GM18867 (cell line): ENCODE measurements at regions not wholly inside any gene's neighbourhood (a gene's known extent, or its start where the extent isn't known, plus 50 kb on each side); places are given as distances from the start of the nearest gene placed in this dataset.

ENCODE experiments used
- ATAC-seq: cut with Tn5 transposase; IDR thresholded peaks from one replicate; pipeline ENCODE4 v1.9.1; 2021; ENCODE audit warnings: mild to moderate bottlenecking, moderate library complexity; ENCODE audit not compliant: unreplicated experiment

DNA sequence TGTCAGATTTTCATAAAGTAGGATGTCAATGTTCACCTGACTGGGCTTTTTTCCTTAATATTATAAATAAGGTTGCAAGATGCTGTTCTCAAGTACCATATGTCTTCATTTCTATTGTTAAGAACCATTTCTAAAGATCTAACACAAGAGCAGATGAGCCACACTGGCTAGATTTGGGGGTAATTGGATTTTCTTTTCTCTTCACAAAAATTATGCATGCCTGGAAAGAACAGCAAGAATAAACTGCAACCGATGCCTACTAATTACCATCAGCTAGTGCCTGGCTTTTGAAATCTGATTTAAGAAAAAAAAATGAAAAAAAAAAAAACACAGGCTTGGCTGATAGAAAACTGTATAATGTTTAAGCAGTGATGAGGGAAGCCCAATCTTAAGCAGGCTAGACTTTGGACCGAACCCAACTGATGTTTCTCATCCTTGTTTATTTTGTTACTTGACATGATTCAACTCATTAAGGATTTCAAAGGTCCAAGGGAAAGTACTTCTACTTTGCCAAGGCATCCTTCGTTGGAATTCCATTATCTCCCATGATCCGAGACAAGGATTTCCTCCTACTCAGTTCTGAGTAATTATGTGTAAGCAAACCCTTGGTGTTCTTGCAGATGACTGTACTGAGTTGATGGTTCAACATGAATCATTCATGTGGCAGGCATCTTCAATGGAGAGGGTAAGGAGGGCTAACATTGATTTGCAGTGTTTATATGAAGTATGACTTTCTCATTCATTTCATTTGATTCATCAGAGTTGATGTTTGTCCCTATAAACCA is 300.5 kb downstream of the SPRY2 start:
- no peak for ATAC-seq

DNA sequence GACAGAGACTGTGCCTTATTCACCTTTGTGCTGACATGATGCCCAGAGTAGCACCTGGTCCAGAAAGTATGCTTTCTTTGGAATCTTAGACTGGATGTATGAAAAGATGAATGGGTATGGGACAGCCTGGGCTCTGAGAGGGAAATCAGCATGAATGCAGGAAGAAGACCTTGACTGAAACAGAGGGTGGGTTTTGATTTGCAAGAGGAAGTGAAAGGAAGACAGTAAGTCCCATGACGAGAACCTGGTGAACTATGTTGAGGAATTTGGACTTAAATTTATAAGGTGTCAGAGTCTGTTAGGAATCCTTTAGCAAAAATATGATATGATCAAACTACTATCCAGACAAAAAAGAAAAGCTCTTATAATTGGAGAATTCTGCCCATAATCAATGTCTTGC is 301.9 kb downstream of the SPRY2 start:
- peak; percentile 65 for ATAC-seq

DNA sequence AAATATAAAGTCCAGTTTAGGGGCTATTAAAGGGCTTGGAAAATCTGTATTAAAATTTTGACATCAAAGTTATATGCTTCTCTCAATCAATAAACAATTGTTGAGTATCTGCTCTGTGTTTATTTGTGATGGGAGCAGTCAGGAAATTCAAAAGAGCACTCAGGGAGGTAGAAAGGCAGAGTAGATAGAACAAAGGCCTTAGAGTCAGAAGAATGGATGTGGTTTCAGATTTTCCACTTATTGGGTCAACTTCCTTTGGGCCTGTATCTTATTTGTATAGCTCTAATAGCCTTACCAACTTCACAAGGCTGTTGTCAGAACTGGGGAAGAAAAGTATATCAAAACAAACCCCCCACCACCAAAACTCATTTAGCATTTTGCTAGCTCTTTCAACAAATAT is 302.6 kb downstream of the SPRY2 start:
- no peak for ATAC-seq

DNA sequence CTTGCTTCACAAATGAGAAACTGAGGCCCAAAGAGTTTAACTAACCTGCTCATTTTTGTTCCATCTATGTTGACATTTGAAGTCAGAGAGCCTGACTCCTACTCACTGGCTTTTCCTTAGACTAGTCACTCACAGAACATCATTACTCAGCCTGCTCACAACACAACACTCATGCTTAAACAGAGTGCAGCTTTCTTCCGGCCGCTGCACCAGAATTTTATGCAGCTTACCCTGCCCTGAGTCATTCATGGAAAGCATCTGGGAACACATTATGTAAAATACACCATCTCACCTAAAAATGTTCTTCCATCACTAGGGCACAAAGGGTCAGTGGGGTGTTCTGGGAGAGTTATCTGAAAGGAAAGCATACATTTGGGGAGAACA is 303.4 kb downstream of the SPRY2 start:
- ATAC-seq: peak; percentile 73

DNA sequence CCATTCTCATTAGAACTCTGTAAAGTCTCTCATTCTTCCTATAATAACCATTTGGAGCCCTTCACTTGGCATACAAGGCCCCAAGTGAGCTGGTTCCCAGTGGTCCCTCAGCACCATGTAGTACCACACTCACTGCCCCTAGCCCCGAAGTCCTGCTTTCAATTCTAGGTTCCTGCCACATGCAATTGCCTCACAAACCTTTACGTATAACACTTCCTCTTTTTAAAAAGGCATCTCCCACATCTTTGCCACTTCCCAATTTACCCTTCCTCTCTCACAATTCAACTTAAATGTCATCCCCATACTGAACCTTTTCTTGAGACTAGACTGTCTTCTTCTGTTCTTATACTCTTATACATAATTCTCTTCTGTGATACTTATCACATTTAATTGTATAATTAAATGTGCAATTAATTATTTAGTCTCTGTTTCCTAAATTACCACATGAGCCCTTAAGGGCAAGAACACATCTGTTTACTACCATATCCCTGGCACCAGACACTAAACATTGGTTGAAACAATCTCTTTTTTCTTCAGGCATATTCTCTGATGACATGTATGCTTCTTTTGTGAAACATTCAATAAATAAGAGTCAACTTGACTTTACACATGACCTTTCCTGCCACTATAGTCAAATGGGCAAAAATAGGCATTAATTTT is 304.0 kb downstream of the SPRY2 start:
- peak; percentile 53 for ATAC-seq

DNA sequence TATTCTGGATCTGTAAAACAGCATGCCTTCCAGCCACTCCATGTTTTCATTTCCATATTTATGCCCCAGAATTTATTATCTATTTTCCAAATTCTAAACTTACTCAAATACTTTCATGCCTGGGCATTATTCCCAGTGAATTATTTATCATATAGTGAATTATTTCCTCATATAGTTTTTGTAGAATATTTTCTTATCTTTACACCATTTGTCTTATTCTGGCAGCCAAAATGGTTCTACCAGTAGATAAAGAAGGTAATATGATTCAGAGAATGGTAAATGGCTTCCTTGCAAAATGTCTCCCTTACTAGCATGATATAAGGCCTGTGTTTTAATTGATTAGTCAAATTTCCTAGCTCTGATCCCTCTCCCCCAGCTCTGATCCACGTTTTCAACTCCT is 305.8 kb downstream of the SPRY2 start:
- ATAC-seq: no peak

DNA sequence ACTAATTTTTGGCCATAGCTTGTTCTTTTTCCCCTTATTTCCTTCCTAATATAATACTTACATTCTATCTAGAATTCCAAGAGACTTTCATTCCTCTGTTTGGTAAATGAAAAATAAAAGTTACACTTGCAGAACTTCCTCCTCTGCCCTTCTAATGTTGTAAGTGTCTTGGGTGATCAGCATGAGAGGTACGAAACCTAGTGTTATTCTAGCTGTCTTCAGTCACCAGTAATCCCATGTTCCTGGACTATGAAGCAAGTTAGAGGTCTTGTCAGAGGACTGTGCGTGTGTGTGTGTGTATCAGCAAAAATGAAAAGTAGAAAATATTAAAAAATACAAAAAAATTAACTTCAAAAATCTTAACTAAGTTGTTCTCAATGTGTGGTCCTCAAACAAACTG is 307.0 kb downstream of the SPRY2 start:
- no peak for ATAC-seq

DNA sequence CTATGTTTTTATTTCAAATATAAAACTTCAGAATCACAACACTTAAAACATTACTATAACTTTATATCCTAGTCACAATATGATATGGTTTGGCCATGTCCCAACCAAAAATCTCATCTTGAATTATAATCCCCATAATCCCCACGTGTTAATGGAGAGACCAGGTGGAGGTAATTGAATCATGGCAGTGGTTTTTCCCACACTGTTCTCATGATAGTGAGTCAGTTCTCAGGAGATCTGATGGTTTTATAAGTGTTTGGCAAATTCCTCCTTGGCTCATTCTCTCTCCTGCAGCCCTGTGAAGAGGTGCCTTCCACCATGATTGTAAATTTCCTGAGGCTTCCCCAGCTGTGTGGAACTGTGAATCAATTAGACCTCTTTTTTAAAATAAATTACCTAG is 307.6 kb downstream of the SPRY2 start:
- ATAC-seq: no peak

DNA sequence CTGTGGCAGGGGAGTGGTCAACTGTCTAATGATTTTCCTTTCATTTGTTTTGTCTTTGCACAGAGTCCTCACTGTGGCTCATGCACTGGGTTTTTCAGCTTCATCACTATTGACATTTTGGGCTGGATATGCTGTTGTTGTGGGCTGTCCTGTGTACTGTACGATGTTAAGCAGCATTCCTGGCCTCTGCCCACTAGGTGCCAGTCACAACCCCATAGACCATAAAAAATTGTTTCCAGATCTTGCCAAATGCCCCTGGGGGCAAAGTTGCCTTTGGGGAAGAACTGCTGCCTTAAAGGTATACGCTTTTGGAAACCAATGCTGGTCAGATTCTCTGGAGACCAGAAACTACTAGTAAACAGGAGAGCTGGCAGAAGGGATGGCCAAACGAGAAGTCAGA is 310.4 kb downstream of the SPRY2 start:
- ATAC-seq: peak; percentile 58

DNA sequence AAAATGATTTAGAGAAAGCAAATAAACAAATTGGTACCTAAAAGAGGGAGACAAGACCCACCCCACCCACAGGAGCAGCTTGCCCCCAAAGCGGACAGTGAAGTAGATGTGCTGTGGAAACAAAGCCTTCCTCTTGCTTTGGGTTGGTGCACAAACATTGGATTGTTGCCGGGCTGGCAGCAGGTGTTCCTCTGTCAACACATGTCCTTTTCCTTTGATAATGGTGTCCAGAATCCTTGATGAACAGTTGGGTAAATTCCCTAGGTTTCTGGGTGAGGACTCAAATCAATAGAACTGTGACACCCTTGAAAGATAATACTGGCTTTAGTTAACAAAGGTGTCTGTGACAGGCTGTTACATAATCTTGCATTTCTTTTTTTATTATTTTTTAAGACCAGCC is 311.8 kb downstream of the SPRY2 start:
- no peak for ATAC-seq

DNA sequence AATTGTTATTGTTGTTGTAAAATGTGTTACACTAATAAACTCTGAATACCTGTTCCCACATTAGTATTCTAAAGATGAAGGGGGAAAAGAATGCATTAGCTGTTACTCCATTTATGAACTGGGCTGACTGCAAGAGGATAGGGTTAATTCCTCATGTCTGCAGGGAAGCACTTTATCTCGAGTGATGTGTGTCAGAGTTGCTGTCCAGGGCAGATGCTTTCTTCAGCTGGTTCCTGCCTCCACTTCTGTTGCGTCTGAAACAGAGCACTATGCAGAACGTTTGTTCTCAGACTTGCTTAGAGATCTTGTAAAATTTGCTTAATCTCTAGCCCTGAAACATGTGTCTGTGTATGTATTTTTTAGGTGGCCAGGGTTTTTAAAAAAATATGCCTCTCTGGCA is 318.8 kb downstream of the SPRY2 start:
- ATAC-seq: no peak

DNA sequence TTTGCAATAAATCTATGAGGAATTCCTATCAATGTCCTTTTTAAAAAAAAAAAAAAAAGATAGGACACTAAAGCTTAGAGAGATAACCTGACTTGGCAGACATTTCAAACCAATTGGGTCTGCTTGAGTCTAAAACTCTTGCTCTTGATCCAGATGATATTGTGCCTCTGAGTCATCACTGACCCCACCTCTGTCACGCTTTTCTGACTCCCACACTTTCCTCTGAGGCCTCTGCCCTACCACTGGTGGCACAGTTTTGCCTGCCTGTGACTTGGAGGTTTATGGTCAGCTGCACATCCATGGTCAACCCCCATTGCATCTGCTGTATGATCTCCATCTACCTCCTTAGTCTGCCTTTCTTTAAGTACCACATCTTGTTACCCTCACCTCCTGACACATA is 328.7 kb downstream of the SPRY2 start:
- ATAC-seq: peak; percentile 82

DNA sequence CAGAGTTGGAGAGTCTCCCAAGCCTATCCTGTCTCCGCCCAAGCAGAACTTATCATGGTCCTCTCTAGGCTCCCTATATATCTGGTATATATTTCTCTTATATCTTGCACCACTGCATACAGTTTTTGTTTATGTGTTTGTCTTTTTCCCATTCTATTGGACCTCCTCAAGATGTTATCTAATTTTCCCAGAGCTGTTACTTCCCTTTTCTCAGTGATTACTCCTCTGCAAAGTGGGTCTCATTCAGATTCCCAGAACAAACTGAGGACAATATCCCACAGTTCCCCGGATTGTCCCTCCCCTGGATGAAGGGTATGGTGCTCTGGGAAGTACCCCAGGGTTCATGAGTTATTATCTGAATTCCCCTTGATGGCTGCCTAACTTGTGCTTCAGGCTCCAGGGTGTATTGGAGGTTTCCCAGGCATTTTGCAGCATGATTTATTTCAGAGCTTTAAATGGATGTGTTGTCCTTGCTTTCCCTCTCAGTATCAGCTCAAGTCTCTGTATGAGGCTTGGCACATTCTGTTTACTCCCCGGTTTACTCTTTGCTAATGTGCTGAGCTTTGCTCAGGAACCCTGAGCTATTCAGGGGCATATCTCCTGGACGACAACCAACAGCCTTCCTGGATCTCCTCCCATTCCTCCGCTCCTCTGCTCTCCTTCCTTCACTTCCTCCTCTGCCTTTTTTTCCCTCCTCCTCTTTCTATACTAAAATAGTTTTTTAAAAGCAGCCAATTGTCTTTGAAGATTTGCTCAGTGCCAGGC is 329.3 kb downstream of the SPRY2 start:
- ATAC-seq: no peak

DNA sequence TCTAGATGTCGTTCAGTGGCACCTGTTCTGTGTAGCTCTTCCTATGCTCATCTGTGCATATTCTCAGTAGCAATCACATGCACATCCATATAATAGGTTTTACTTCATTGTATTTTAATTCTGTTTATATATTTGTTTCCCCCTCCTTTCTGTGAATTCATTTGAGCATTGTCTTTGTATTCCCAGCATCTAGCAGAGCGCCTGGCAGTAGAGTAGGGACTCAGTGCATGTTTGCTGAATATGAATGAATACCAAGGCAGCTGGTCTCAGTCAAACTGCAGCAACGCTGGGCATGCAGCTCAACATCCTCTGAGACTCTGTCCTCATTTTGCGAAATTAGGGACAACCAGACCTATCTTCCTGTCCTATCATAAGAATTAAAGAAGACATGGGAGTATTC is 330.1 kb downstream of the SPRY2 start:
- no peak for ATAC-seq

DNA sequence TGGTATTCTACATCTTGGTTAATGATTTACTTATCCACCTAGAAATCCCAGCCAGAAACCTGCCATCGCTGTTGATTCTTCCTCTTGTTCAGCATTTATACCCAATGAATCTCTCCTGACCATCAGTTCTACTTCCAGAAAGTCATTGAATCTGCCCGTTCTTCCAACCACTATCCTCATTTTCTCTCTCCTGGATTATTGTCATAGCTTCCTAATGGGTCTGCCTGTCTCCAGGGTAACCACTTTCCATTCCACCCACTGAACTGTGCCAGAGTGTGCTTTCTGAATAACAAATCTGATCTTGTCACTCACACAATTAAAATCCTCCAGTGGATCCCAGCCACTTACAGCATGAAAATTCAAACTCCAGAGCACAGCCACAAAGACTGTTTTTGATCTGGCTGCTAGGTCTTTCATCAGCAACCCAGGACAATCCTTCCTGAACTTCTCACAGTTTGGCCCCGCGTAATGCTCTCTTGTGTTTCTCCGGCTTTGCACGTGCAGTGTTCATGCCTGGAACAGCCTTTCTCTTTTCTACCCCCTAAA is 330.6 kb downstream of the SPRY2 start:
- ATAC-seq: no peak

DNA sequence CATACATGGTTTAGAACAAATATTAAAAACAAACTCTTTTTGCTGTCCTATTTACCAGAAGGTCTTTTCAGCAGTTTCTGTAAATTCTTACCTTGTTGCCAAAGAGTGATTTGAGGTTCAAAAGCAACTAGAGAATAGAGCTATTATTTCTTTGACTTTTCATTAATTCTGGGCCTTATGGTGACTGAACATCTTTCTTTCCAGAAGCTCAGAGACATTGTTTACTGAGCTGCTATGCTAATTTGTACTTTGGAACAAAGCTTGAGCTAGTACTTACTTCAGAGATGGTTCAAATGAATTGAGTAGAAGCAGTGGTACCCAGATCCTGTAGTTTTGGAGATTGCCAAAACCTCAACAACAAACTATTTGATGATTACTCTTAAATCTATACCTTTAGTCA is 331.2 kb downstream of the SPRY2 start:
- no peak for ATAC-seq

DNA sequence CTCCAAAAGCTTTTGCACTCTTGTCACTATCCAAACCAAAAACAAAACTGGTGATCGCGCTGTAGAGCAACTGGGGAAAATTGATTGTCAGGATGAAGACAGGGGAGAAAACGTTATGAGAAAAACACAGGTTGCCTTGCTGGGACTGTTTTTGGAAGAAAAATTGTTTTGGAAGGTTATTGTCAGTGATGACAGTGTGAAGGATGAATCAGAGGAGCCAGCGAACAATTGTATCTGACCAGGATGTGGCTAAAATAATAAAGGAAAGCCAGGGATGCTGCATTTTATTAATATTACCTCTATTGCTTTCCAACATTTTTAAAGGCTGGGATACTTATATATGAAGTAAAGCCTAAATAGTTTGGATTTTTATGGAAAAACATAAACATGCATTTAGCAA is 334.0 kb downstream of the SPRY2 start:
- no peak for ATAC-seq

DNA sequence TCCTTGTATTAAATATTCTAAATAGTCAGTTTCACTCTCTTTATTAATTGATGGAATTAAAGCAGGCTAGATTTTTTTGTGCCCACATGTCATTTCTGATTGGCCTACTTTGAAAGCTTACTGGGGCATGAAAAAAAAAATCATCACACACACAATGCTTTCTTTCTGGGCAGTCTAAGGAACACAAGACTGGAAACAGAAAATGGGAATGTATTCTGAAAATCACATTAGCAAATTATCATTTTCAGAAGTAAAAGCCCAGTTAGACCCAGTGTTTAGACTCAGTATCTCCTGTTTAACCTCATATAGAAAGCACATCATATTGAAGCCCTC is 339.4 kb downstream of the SPRY2 start:
- ATAC-seq: no peak

DNA sequence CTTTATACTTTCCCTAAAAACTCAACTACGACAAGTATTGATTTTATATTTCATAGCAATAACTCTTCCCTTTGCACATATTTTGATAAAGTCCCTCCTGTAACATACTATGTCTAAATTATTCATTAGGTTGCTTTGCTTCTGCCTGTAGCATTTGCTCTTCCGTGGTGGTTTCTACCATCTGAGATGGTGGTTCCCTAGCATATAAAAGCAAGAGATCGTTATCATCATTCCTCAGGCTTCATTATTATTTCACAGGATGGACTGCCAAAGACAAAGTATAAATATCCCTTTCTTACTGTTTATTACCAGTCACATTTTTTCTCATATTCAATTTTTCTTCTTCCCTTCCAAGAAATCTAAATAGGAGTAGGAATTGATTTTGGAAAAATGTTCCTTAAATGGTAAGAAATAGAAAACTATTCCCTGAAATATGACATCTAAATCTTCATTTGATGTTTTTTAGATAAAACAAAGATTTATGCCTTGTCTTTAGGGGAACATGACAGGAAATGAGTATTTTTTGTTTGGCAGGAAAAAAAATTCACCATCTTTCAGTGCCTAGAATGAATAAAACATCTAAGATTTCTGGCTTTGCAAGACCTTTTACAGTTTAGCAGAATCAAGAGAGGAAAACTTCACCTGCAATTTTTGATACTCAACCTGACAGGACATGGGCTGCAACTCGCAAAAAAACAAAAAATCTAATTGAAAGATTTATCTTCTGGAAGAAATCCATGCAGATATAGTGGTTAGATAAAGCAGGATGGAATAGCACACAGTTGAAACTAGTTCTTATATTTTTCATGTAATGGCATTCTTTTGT is 340.0 kb downstream of the SPRY2 start:
- ATAC-seq: no peak

DNA sequence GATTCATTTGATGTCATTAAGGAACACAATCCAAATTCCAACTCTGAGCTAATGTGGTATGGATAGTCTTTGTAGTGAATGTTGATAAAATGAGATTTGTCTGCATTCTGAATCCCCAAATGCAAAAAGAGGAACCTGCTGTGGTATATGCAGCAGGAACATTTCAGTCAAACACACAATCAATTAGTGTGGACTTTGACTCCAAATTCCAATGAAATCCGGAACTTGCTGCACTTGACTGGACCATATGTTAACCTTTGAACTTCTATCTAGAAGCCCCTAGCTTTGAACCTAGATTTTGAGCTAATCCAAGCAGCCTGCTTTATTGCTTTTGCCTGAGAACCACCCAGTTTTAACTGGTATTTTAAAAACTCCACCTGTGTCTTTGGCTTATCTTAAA is 341.3 kb downstream of the SPRY2 start:
- ATAC-seq: no peak

DNA sequence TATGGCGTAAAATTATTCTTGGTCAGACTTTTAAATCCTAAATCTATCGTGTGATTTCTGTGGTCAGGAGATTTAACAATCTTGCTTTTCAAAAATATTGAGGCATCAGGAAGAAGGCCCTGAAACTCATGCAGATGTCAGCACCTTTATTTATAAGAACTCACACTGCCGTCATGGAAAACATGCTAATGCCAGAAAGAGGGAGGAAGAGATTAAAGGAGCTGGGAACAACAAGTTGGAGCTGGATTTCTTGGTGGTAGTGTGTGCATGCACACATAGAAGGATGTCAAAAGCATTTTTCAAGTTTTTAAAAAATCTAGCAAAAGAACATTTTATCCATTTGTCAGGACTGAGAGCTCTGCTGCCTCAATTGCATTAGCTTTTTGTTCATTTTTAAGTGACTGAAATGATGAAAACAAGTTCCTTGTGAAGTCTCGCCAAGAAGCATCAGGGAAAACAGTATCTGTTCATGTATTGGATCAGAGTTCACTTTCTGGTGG is 342.5 kb downstream of the SPRY2 start:
- ATAC-seq: no peak
